ENCODE measurements at regions not wholly inside any gene's neighbourhood (a gene's known extent, or its start where the extent isn't known, plus 50 kb on each side); places are given as distances from the start of the nearest gene placed in this dataset.

DNA sequence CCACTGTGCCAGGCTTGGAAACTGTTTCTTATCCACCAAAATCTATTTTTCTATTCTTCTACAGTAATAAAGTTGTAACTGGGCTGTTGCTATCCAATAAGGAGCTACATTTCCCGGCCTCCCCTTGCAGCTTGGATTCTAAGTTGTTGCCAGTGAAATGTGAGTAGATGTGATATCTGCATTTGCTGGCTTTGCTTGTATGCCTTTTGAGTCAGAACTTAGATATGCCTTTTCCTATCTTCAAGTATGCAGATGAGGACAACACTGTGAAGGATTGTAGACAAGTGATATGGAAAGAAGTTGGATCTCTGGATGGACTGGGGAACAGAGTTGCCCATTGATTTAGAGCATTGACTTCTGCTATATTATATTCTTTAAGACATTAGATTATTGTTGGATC is 236.9 kb downstream of the REEP3 start:
- no peak for TF ChIP-seq EZH2 (IDR thresholded peaks at IDR 0.05; ENCODE audit: borderline replicate concordance)
- TF ChIP-seq, protein P1, sequence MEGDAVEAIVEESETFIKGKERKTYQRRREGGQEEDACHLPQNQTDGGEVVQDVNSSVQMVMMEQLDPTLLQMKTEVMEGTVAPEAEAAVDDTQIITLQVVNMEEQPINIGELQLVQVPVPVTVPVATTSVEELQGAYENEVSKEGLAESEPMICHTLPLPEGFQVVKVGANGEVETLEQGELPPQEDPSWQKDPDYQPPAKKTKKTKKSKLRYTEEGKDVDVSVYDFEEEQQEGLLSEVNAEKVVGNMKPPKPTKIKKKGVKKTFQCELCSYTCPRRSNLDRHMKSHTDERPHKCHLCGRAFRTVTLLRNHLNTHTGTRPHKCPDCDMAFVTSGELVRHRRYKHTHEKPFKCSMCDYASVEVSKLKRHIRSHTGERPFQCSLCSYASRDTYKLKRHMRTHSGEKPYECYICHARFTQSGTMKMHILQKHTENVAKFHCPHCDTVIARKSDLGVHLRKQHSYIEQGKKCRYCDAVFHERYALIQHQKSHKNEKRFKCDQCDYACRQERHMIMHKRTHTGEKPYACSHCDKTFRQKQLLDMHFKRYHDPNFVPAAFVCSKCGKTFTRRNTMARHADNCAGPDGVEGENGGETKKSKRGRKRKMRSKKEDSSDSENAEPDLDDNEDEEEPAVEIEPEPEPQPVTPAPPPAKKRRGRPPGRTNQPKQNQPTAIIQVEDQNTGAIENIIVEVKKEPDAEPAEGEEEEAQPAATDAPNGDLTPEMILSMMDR (IDR thresholded peaks at IDR 0.05; ENCODE audit: poor library complexity) = no peak

Measured in hepatocyte (in vitro differentiated cells).